GM19328 (cell line): ENCODE measurements at regions not wholly inside any gene's neighbourhood (a gene's known extent, or its start where the extent isn't known, plus 50 kb on each side); places are given as distances from the start of the nearest gene placed in this dataset.

ENCODE experiments used
- ATAC-seq: cut with Tn5 transposase; IDR thresholded peaks from one replicate; pipeline ENCODE4 v1.9.1; 2021; ENCODE audit warnings: mild to moderate bottlenecking, moderate library complexity; ENCODE audit not compliant: unreplicated experiment

GRCh38 chr1:101098327-101098726 lies 72.7 kb upstream of the DPH5 start:
- no peak for ATAC-seq

GRCh38 chr1:101089613-101090338 lies 64.2 kb upstream of the DPH5 start:
- no peak for ATAC-seq

- ATAC-seq, result no peak
These were observed 62.8 kb upstream of the DPH5 start for GRCh38 chr1:101088431-101088830.

GRCh38 chr1:101086783-101087182 lies 61.2 kb upstream of the DPH5 start:
- no peak for ATAC-seq

GRCh38 chr1:101081496-101082488 lies 56.2 kb upstream of the DPH5 start:
- ATAC-seq, result no peak

- ATAC-seq, result no peak
These were observed 55.3 kb upstream of the DPH5 start for GRCh38 chr1:101080859-101081258.

GRCh38 chr1:101079341-101079740 lies 53.8 kb upstream of the DPH5 start:
- no peak for ATAC-seq

- no peak for ATAC-seq
These were observed 52.3 kb upstream of the DPH5 start for GRCh38 chr1:101077849-101078248.

GRCh38 chr1:101075926-101076325 lies 50.3 kb upstream of the DPH5 start:
- ATAC-seq, result no peak
